ENCODE measurements at regions not wholly inside any gene's neighbourhood (a gene's known extent, or its start where the extent isn't known, plus 50 kb on each side); places are given as distances from the start of the nearest gene placed in this dataset.

GRCh38 chr15:96503276-96503675 lies 172.8 kb downstream of the NR2F2 start:
- TF ChIP-seq EZH2 (optimal IDR thresholded peaks at IDR 0.05; ENCODE audit: low read depth, low read length) (no peak), EZH2phosphoT487 (IDR thresholded peaks at IDR 0.05; ENCODE audit: low read length) (no peak), CTCF (IDR thresholded peaks at IDR 0.05; ENCODE audit: low read length) (no peak)
- Histone ChIP-seq H3K9ac (ENCODE audit: low read length) (no peak overlapping the region), H4K20me1 (ENCODE audit: insufficient read depth, low read length) (no peaks in the 10 kb centered on the region), H2AFZ (ENCODE audit: low read length) (no peak overlapping the region), H3K36me3 (replicated peaks; ENCODE audit: insufficient read depth, low read length) (no peaks in the 10 kb centered on the region), H3K4me1 (ENCODE audit: low read length) (no peaks in the 10 kb centered on the region), H3K9me3 (replicated peaks; ENCODE audit: insufficient read depth, low read length) (no peaks in the 10 kb centered on the region), H3K9me2 (replicated peaks; ENCODE audit: insufficient read depth, low read length) (no peaks in the 10 kb centered on the region), H3K4me3 (ENCODE audit: low read length) (no peak overlapping the region), H3K27me3 (replicated peaks; ENCODE audit: insufficient read depth, low read length) (no peaks in the 10 kb centered on the region), H3K79me2 (ENCODE audit: low read length) (no peaks in the 10 kb centered on the region), H3F3A (ENCODE audit: insufficient read depth, low read length) (no peaks in the 10 kb centered on the region), H3K27ac (ENCODE audit: low read length) (no peak overlapping the region), H3K4me2 (ENCODE audit: low read depth, low read length) (no peak overlapping the region)
- no peak for DNase-seq

GRCh38 chr15:96504371-96504770 lies 173.9 kb downstream of the NR2F2 start:
- Histone ChIP-seq H4K20me1 (ENCODE audit: insufficient read depth, low read length) (no peaks in the 10 kb centered on the region), H2AFZ (ENCODE audit: low read length) (no peak overlapping the region), H3K9me3 (replicated peaks; ENCODE audit: insufficient read depth, low read length) (no peaks in the 10 kb centered on the region), H3K4me2 (ENCODE audit: low read depth, low read length) (no peak overlapping the region), H3K9me2 (replicated peaks; ENCODE audit: insufficient read depth, low read length) (no peaks in the 10 kb centered on the region), H3K9ac (ENCODE audit: low read length) (no peak overlapping the region), H3K27me3 (replicated peaks; ENCODE audit: insufficient read depth, low read length) (no peaks in the 10 kb centered on the region), H3K79me2 (ENCODE audit: low read length) (no peaks in the 10 kb centered on the region), H3K4me1 (ENCODE audit: low read length) (no peaks in the 10 kb centered on the region), H3K27ac (ENCODE audit: low read length) (no peak overlapping the region), H3F3A (ENCODE audit: insufficient read depth, low read length) (no peaks in the 10 kb centered on the region), H3K4me3 (ENCODE audit: low read length) (no peak overlapping the region), H3K36me3 (replicated peaks; ENCODE audit: insufficient read depth, low read length) (no peaks in the 10 kb centered on the region)
- TF ChIP-seq EZH2 (optimal IDR thresholded peaks at IDR 0.05; ENCODE audit: low read depth, low read length) (no peak), CTCF (IDR thresholded peaks at IDR 0.05; ENCODE audit: low read length) (no peak), EZH2phosphoT487 (IDR thresholded peaks at IDR 0.05; ENCODE audit: low read length) (no peak)
- DNase-seq: no peak

GRCh38 chr15:96505014-96505413 lies 174.5 kb downstream of the NR2F2 start:
- Histone ChIP-seq H3K9ac (ENCODE audit: low read length) (no peak overlapping the region), H3K27ac (ENCODE audit: low read length) (no peak overlapping the region), H3F3A (ENCODE audit: insufficient read depth, low read length) (no peaks in the 10 kb centered on the region), H3K4me2 (ENCODE audit: low read depth, low read length) (no peak overlapping the region), H3K27me3 (replicated peaks; ENCODE audit: insufficient read depth, low read length) (no peaks in the 10 kb centered on the region), H2AFZ (ENCODE audit: low read length) (no peak overlapping the region), H3K4me3 (ENCODE audit: low read length) (no peak overlapping the region), H3K9me2 (replicated peaks; ENCODE audit: insufficient read depth, low read length) (no peaks in the 10 kb centered on the region), H3K9me3 (replicated peaks; ENCODE audit: insufficient read depth, low read length) (no peaks in the 10 kb centered on the region), H3K79me2 (ENCODE audit: low read length) (no peaks in the 10 kb centered on the region), H3K4me1 (ENCODE audit: low read length) (no peaks in the 10 kb centered on the region), H3K36me3 (replicated peaks; ENCODE audit: insufficient read depth, low read length) (no peaks in the 10 kb centered on the region), H4K20me1 (ENCODE audit: insufficient read depth, low read length) (no peaks in the 10 kb centered on the region)
- DNase-seq: no peak
- TF ChIP-seq EZH2phosphoT487 (IDR thresholded peaks at IDR 0.05; ENCODE audit: low read length): no peak
- no peak for TF ChIP-seq EZH2 (optimal IDR thresholded peaks at IDR 0.05; ENCODE audit: low read depth, low read length)
- TF ChIP-seq CTCF (IDR thresholded peaks at IDR 0.05; ENCODE audit: low read length): no peak

Measured in MM.1S (cell line).